Ishikawa (cell line): ENCODE measurements at regions not wholly inside any gene's neighbourhood (a gene's known extent, or its start where the extent isn't known, plus 50 kb on each side); places are given as distances from the start of the nearest gene placed in this dataset.

Experiments used
- CEBPB ChIP-seq: IDR thresholded peaks from 2 replicates; pipeline ENCODE4 v1.6.1; 2012
- CREB1 ChIP-seq: IDR thresholded peaks from 2 replicates; pipeline ENCODE4 v1.6.1; 2012; ENCODE audit warnings: low read depth
- EGR1 ChIP-seq: IDR thresholded peaks from 2 replicates; pipeline ENCODE4 v1.6.1; 2012
- FOXM1 ChIP-seq: IDR thresholded peaks from 2 replicates; pipeline ENCODE4 v1.6.1; 2012; ENCODE audit warnings: low read depth, borderline replicate concordance
- NFIC ChIP-seq: IDR thresholded peaks from 2 replicates; pipeline ENCODE4 v1.6.1; 2012
- REST ChIP-seq: IDR thresholded peaks from 2 replicates; pipeline ENCODE4 v1.6.1; 2012; ENCODE audit warnings: low read depth, mild to moderate bottlenecking
- TAF1 ChIP-seq: IDR thresholded peaks from 2 replicates; pipeline ENCODE4 v1.6.1; 2012; ENCODE audit warnings: low read depth, mild to moderate bottlenecking
- USF1 ChIP-seq: IDR thresholded peaks from 2 replicates; pipeline ENCODE4 v1.6.1; 2012
- YY1 ChIP-seq: IDR thresholded peaks from 2 replicates; pipeline ENCODE4 v1.6.1; 2012; ENCODE audit warnings: low read depth
- ZBTB7A ChIP-seq: IDR thresholded peaks from 2 replicates; pipeline ENCODE4 v1.6.1; 2012; ENCODE audit warnings: low read depth
- TF ChIP-seq, protein P1 (sequence below): IDR thresholded peaks from 2 replicates; pipeline ENCODE4 v1.6.1; 2012

- TF ChIP-seq CREB1 = no peak
- TF ChIP-seq ZBTB7A = no peak
- TF ChIP-seq, protein P1, sequence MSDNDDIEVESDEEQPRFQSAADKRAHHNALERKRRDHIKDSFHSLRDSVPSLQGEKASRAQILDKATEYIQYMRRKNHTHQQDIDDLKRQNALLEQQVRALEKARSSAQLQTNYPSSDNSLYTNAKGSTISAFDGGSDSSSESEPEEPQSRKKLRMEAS = no peak
- TF ChIP-seq USF1 = no peak
- TF ChIP-seq REST = no peak
- no peak for TF ChIP-seq YY1
- TF ChIP-seq EGR1 = no peak
- no peak for TF ChIP-seq TAF1
- no peak for TF ChIP-seq NFIC
- no peak for TF ChIP-seq FOXM1
- TF ChIP-seq CEBPB = no peak
These were observed 133.3 kb upstream of the SFRP2 start for GRCh38 chr4:153922148-153922547.
